Naive thymus-derived CD4-positive, alpha-beta T cell (primary cell): ENCODE measurements at regions not wholly inside any gene's neighbourhood (a gene's known extent, or its start where the extent isn't known, plus 50 kb on each side); places are given as distances from the start of the nearest gene placed in this dataset.

Source experiments
- ATAC-seq: fragments of 150-1000 bp; cut with Tn5 transposase; 2 replicates; pipeline ENCODE4 v1.10.0; 2021; ENCODE audit warnings: mild to moderate bottlenecking, moderate library complexity
- CTCF ChIA-PET: fragments of 350-600 bp; sonication (Branson Sonifier 250); formaldehyde crosslinking; loops from one replicate; lab custom pipeline; 2021; ENCODE audit warnings: antibody characterized with exemption; lab: Charles Lee
- POLR2A ChIA-PET: fragments of 350-600 bp; sonication (Branson Sonifier 250); formaldehyde crosslinking; loops from one replicate; lab custom pipeline; 2021; ENCODE audit warnings: antibody characterized with exemption, inconsistent platforms; lab: Charles Lee
- DNase-seq, 9 donors: peaks; one replicate each; pipeline versions ENCODE4 v3.0.0 to v3.0.0-alpha.2; 2020 to 2022; ENCODE audit warnings: mixed read lengths in 1 of 9
- H3K27ac ChIP-seq: one replicate; pipeline ENCODE4 v1.7.0; 2013; ENCODE audit warnings: mild to moderate bottlenecking, low read depth, low read length, moderate library complexity
- H3K27me3 ChIP-seq, 2 donors: one replicate each; pipeline ENCODE4 v1.7.0; 2013; ENCODE audit warnings: low read length in 2 of 2, mild to moderate bottlenecking in 2 of 2, moderate library complexity in 2 of 2; ENCODE audit not compliant: control insufficient read depth in 2 of 2, insufficient read depth in 2 of 2
- H3K36me3 ChIP-seq, 3 experiments: 1 replicate in 2 of 3; 2 replicates in 1 of 3; pipeline ENCODE4 v1.7.0; 2013; ENCODE audit warnings: low read length in 3 of 3, mild to moderate bottlenecking in 3 of 3, moderate library complexity in 1 of 3; ENCODE audit not compliant: insufficient read depth in 3 of 3, control insufficient read depth in 2 of 3
- H3K4me1 ChIP-seq, 2 donors: one replicate each; pipeline ENCODE4 v1.7.0; 2013; ENCODE audit warnings: low read length in 2 of 2, mild to moderate bottlenecking in 2 of 2, moderate library complexity in 1 of 2; ENCODE audit not compliant: control insufficient read depth in 2 of 2, insufficient read depth in 2 of 2
- H3K4me3 ChIP-seq: 2 replicates; pipeline ENCODE4 v1.7.0; 2013; ENCODE audit warnings: mild to moderate bottlenecking, low read length
- H3K9me3 ChIP-seq, 3 experiments: 1 replicate in 2 of 3; 2 replicates in 1 of 3; pipeline ENCODE4 v1.7.0; 2013; ENCODE audit warnings: low read length in 3 of 3; ENCODE audit not compliant: control insufficient read depth in 2 of 3
- H3K27ac Mint-ChIP-seq, 9 donors: one replicate each; pipeline ENCODE4 v1.8.0; 2020 to 2022; ENCODE audit warnings: mixed read lengths in 9 of 9, mild to moderate bottlenecking in 8 of 9, moderate library complexity in 5 of 9, inconsistent platforms in 2 of 9
- H3K27me3 Mint-ChIP-seq, 5 donors: one replicate each; pipeline ENCODE4 v1.8.0; 2021 to 2022; ENCODE audit warnings: mixed read lengths in 5 of 5, mild to moderate bottlenecking in 1 of 5
- H3K36me3 Mint-ChIP-seq, 5 donors: one replicate each; pipeline ENCODE4 v1.8.0; 2020 to 2022; ENCODE audit warnings: mixed read lengths in 5 of 5, mild to moderate bottlenecking in 3 of 5, inconsistent platforms in 1 of 5
- H3K4me1 Mint-ChIP-seq, 7 donors: one replicate each; pipeline ENCODE4 v1.8.0; 2020 to 2022; ENCODE audit warnings: mixed read lengths in 7 of 7, mild to moderate bottlenecking in 3 of 7, inconsistent platforms in 1 of 7
- H3K4me3 Mint-ChIP-seq, 10 donors: one replicate each; pipeline ENCODE4 v1.8.0; 2020 to 2022; ENCODE audit warnings: mild to moderate bottlenecking in 10 of 10, mixed read lengths in 10 of 10, moderate library complexity in 6 of 10, inconsistent platforms in 2 of 10
- H3K9me3 Mint-ChIP-seq, 11 donors: one replicate each; pipeline ENCODE4 v1.8.0; 2020 to 2022; ENCODE audit warnings: mixed read lengths in 11 of 11, mild to moderate bottlenecking in 4 of 11, inconsistent platforms in 1 of 11, moderate library complexity in 1 of 11
- intact Hi-C, 2 donors: fragments of 100-400 bp; cut with micrococcal nuclease; formaldehyde crosslinking; loops; one replicate each; pipeline ENCODE4 v1.15.1; 2023

- no peaks in the 10 kb centered on the region for H3K36me3 ChIP-seq
- no peak overlapping the region for H3K27ac ChIP-seq
- H3K4me3 Mint-ChIP-seq: no peak overlapping the region
- ATAC-seq (no peak), DNase-seq (no peak)
- H3K9me3 ChIP-seq: no peaks in the 10 kb centered on the region
- CTCF ChIA-PET: interaction anchor here (0.7 kb wide), 1 partner anchor 379 kb away, joined by 3 read pairs; no protein-coding TSS in a partner anchor
- intact Hi-C loops: no loop called here
- H3K4me1 Mint-ChIP-seq: no peaks in the 10 kb centered on the region
- POLR2A ChIA-PET: no interaction called here
- no peak overlapping the region for H3K27ac Mint-ChIP-seq
- no peaks in the 10 kb centered on the region for H3K27me3 ChIP-seq
- H3K9me3 Mint-ChIP-seq: peaks cover 0 to 4% (median 0%) of the 10 kb centered on the region in 11 donors
- H3K4me3 ChIP-seq: no peak overlapping the region
- no peaks in the 10 kb centered on the region for H3K4me1 ChIP-seq
- H3K27me3 Mint-ChIP-seq: peaks cover under 1 to 26% (median 12%) of the 10 kb centered on the region in 5 donors
- H3K36me3 Mint-ChIP-seq: no peaks in the 10 kb centered on the region
These were observed 121.6 kb downstream of the NTMT2 start for GRCh38 chr1:170267317-170267716.

- DNase-seq (no peak), ATAC-seq (no peak)
- H3K9me3 ChIP-seq: no peaks in the 10 kb centered on the region
- no peak overlapping the region for H3K4me3 ChIP-seq
- intact Hi-C loops: no loop called here
- H3K4me1 Mint-ChIP-seq: no peaks in the 10 kb centered on the region
- no peaks in the 10 kb centered on the region for H3K36me3 Mint-ChIP-seq
- ChIA-PET CTCF (no interaction called here), POLR2A (no interaction called here)
- peaks cover 0 to 2% (median 0%) of the 10 kb centered on the region in 11 donors for H3K9me3 Mint-ChIP-seq
- no peak overlapping the region for H3K27ac ChIP-seq
- H3K4me1 ChIP-seq: no peaks in the 10 kb centered on the region
- peaks cover 6 to 39% (median 25%) of the 10 kb centered on the region in 5 donors for H3K27me3 Mint-ChIP-seq
- no peak overlapping the region for H3K4me3 Mint-ChIP-seq
- no peak overlapping the region for H3K27ac Mint-ChIP-seq
- H3K36me3 ChIP-seq: no peaks in the 10 kb centered on the region
- H3K27me3 ChIP-seq: no peaks in the 10 kb centered on the region
These were observed 125.8 kb downstream of the NTMT2 start for GRCh38 chr1:170271430-170272161.

- no peak for DNase-seq
- peaks cover 0 to 6% (median 0%) of the 10 kb centered on the region in 11 donors for H3K9me3 Mint-ChIP-seq
- H3K4me1 ChIP-seq: no peaks in the 10 kb centered on the region
- ChIA-PET POLR2A (no interaction called here), CTCF (no interaction called here)
- no peak overlapping the region for H3K4me3 ChIP-seq
- no peak overlapping the region for H3K4me3 Mint-ChIP-seq
- H3K27me3 ChIP-seq: no peaks in the 10 kb centered on the region
- intact Hi-C loops: no loop called here
- no peaks in the 10 kb centered on the region for H3K36me3 ChIP-seq
- H3K27ac ChIP-seq: no peak overlapping the region
- no peak overlapping the region for H3K27ac Mint-ChIP-seq
- no peak for ATAC-seq
- H3K9me3 ChIP-seq: no peaks in the 10 kb centered on the region
- no peaks in the 10 kb centered on the region for H3K4me1 Mint-ChIP-seq
- H3K36me3 Mint-ChIP-seq: no peaks in the 10 kb centered on the region
- H3K27me3 Mint-ChIP-seq: peaks cover 6 to 45% (median 40%) of the 10 kb centered on the region in 5 donors
These were observed 127.8 kb downstream of the NTMT2 start for GRCh38 chr1:170273291-170274130.

- Histone ChIP-seq H3K4me1 (no peaks in the 10 kb centered on the region), H3K27ac (no peak overlapping the region), H3K36me3 (no peaks in the 10 kb centered on the region), H3K4me3 (no peak overlapping the region), H3K9me3 (no peaks in the 10 kb centered on the region), H3K27me3 (no peaks in the 10 kb centered on the region)
- Mint-ChIP-seq H3K9me3 (peaks cover 0 to 9% (median 3%) of the 10 kb centered on the region in 11 donors), H3K27ac (no peak overlapping the region), H3K27me3 (peaks cover 6 to 43% (median 40%) of the 10 kb centered on the region in 5 donors), H3K36me3 (no peaks in the 10 kb centered on the region), H3K4me1 (no peaks in the 10 kb centered on the region), H3K4me3 (no peak overlapping the region)
- POLR2A ChIA-PET: no interaction called here
- intact Hi-C loops: no loop called here
- ATAC-seq (no peak), DNase-seq (no peak)
- CTCF ChIA-PET: no interaction called here
These were observed 128.4 kb downstream of the NTMT2 start for GRCh38 chr1:170274131-170274501.

GRCh38 chr1:170277985-170278384 is 132.2 kb downstream of the NTMT2 start:
- Mint-ChIP-seq H3K27me3 (peaks cover 4 to 37% (median 28%) of the 10 kb centered on the region in 5 donors), H3K4me3 (no peak overlapping the region), H3K27ac (no peak overlapping the region), H3K4me1 (no peaks in the 10 kb centered on the region), H3K36me3 (no peaks in the 10 kb centered on the region), H3K9me3 (peaks cover 0 to 9% (median 4%) of the 10 kb centered on the region in 11 donors)
- Histone ChIP-seq H3K36me3 (no peaks in the 10 kb centered on the region), H3K27ac (no peak overlapping the region), H3K4me3 (no peak overlapping the region), H3K4me1 (no peaks in the 10 kb centered on the region), H3K9me3 (no peaks in the 10 kb centered on the region), H3K27me3 (no peaks in the 10 kb centered on the region)
- no peak for ATAC-seq
- intact Hi-C loops: no loop called here
- POLR2A ChIA-PET: no interaction called here
- no peak for DNase-seq
- CTCF ChIA-PET: no interaction called here

- ChIA-PET CTCF (no interaction called here), POLR2A (no interaction called here)
- DNase-seq (no peak), ATAC-seq (no peak)
- Histone ChIP-seq H3K36me3 (no peaks in the 10 kb centered on the region), H3K4me1 (no peaks in the 10 kb centered on the region), H3K27me3 (no peaks in the 10 kb centered on the region), H3K9me3 (no peaks in the 10 kb centered on the region), H3K4me3 (no peak overlapping the region), H3K27ac (no peak overlapping the region)
- intact Hi-C loops: no loop called here
- H3K9me3 Mint-ChIP-seq: peaks cover 0 to 4% (median under 1%) of the 10 kb centered on the region in 11 donors
- H3K4me3 Mint-ChIP-seq: no peak overlapping the region
- peaks cover 0 to 11% (median 5%) of the 10 kb centered on the region in 5 donors for H3K27me3 Mint-ChIP-seq
- no peaks in the 10 kb centered on the region for H3K36me3 Mint-ChIP-seq
- H3K4me1 Mint-ChIP-seq: no peaks in the 10 kb centered on the region
- H3K27ac Mint-ChIP-seq: no peak overlapping the region
These were observed 138.3 kb downstream of the NTMT2 start for GRCh38 chr1:170284016-170284415.
